ENCODE measurements at regions not wholly inside any gene's neighbourhood (a gene's known extent, or its start where the extent isn't known, plus 50 kb on each side); places are given as distances from the start of the nearest gene placed in this dataset.

DNA sequence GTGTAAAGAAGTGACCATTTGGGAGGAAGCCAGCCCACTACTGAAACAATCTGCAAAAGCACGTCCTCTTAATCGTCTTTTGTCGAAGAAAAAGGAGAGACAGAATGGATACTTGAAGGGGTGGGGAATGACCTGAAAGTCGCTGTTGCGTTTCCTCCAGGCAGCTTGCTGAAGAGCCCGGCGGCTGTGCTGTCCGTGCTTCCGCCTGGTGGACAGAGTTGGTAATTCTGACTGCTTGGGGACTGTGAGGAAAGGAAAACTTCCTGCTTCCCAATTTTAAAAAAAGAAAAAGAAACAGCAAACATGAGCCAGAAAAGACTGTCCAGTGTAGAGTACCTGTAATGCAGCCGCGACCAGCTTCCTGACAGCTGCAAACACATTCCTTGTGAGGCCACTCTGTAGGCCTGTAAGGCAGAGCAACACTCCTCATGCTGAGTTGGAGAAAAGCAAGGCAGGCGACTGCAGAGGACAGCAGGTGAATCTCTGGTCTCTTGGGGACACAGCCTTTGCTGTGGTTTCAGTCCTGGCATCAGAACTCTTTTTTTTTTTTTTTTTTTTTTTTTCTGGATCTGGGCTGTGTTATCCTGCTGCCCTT lies 251.1 kb upstream of the TBX18 start:
- Histone ChIP-seq H3K4me3 (no peak overlapping the region), H3K36me3 (no peaks in the 10 kb centered on the region), H3K27me3 (no peaks in the 10 kb centered on the region), H3K9ac (ENCODE audit: low read depth in 2 of 2, low read length in 2 of 2) (no peak overlapping the region), H3K9me3 (no peaks in the 10 kb centered on the region), H3K4me1 (no peaks in the 10 kb centered on the region), H3K27ac (no peak overlapping the region)
- peak; percentile 34 for DNase-seq
- TF ChIP-seq, protein P1, sequence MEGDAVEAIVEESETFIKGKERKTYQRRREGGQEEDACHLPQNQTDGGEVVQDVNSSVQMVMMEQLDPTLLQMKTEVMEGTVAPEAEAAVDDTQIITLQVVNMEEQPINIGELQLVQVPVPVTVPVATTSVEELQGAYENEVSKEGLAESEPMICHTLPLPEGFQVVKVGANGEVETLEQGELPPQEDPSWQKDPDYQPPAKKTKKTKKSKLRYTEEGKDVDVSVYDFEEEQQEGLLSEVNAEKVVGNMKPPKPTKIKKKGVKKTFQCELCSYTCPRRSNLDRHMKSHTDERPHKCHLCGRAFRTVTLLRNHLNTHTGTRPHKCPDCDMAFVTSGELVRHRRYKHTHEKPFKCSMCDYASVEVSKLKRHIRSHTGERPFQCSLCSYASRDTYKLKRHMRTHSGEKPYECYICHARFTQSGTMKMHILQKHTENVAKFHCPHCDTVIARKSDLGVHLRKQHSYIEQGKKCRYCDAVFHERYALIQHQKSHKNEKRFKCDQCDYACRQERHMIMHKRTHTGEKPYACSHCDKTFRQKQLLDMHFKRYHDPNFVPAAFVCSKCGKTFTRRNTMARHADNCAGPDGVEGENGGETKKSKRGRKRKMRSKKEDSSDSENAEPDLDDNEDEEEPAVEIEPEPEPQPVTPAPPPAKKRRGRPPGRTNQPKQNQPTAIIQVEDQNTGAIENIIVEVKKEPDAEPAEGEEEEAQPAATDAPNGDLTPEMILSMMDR (IDR thresholded peaks at IDR 0.05) = peak; percentile 33
- intact Hi-C loops (cut with DNase I) = no loop called here

DNA sequence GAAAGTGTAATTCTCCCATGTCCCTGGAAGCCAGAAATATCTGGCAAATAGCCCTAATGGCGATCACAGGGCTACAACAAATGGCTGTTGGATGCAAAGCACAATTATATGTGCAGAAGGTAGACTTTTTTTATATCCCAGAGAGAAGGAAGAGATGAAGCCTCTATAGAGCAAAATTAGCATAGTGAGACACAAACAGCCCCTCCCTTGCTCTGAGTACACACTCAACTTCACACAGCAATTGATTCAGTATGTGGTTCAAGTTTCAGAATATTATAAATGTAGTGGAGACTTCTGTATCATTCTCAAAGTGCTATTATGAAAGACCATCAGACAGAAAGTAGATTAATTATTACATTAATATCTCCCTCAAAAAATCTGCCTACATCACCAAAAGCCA lies 246.5 kb upstream of the TBX18 start:
- Histone ChIP-seq H3K9ac (ENCODE audit: low read depth in 2 of 2, low read length in 2 of 2) (no peak overlapping the region), H3K4me3 (no peak overlapping the region), H3K27me3 (no peaks in the 10 kb centered on the region), H3K9me3 (no peaks in the 10 kb centered on the region), H3K4me1 (no peaks in the 10 kb centered on the region), H3K27ac (no peak overlapping the region), H3K36me3 (no peaks in the 10 kb centered on the region)
- intact Hi-C loops (cut with DNase I) = no loop called here
- TF ChIP-seq, protein P1 (IDR thresholded peaks at IDR 0.05) = no peak
- no peak for DNase-seq

DNA sequence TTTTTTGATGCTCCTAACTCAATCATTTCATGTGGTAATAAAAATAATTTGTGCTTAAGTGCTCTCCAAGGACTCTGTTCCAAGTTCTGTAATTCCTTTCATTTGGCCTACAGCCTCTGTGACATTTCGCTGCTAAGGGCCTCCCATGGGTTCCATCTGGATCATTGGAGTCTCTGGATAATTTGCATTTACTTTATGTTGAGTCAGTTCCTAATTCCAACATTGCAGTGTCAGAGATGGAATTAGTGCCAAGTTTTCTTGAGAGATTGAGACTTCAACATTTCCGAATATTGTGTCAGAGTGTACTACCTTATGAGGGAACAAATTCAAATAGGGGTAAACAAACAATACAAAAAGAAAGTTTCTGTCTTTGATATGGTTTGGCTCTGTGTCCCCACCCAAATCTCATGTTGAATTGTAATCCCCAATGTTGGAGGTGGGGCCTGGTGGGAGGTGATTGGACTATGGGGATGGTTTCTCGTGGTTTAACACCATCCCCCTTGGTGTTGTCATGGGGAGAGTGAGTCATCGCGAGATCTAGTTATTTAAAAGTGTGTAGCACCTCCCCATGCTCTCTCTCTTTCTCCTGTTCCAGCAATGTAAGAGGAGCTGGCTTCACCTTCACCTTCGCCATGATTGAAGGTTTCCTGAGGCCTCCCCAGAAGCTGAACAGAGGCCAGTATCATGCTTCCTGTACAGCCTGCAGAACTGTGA lies 244.1 kb upstream of the TBX18 start:
- intact Hi-C loops (cut with DNase I) = no loop called here
- no peaks in the 10 kb centered on the region for H3K27me3 ChIP-seq
- H3K4me1 ChIP-seq = no peaks in the 10 kb centered on the region
- no peak overlapping the region for H3K9ac ChIP-seq (ENCODE audit: low read depth in 2 of 2, low read length in 2 of 2)
- H3K36me3 ChIP-seq = no peaks in the 10 kb centered on the region
- H3K4me3 ChIP-seq = no peak overlapping the region
- TF ChIP-seq, protein P1 (IDR thresholded peaks at IDR 0.05) = no peak
- no peak for DNase-seq
- H3K27ac ChIP-seq = no peak overlapping the region
- no peaks in the 10 kb centered on the region for H3K9me3 ChIP-seq

DNA sequence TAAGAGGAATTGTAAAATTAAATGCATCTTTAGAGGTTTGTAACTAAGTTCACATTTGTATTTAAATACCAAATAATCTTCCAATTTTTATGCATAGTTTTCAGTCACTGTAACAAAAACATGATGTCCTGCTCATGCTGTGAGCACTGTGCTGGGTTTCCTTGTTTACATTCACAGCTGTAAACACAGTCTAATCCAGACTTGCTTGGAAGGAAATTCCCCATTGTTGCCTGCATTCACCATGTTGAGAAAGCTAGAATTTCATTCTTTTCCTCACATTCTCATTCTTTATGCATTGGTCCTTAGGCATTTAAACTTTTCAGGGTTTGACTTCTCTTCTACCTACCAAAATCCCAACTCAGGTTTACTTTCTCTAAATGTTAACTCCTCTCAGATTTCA lies 242.0 kb upstream of the TBX18 start:
- Histone ChIP-seq H3K27ac (no peak overlapping the region), H3K9ac (ENCODE audit: low read depth in 2 of 2, low read length in 2 of 2) (no peak overlapping the region), H3K9me3 (no peaks in the 10 kb centered on the region), H3K4me3 (no peak overlapping the region), H3K27me3 (no peaks in the 10 kb centered on the region), H3K36me3 (no peaks in the 10 kb centered on the region), H3K4me1 (no peaks in the 10 kb centered on the region)
- TF ChIP-seq, protein P1 (IDR thresholded peaks at IDR 0.05) = no peak
- DNase-seq = no peak
- intact Hi-C loops (cut with DNase I) = no loop called here

DNA sequence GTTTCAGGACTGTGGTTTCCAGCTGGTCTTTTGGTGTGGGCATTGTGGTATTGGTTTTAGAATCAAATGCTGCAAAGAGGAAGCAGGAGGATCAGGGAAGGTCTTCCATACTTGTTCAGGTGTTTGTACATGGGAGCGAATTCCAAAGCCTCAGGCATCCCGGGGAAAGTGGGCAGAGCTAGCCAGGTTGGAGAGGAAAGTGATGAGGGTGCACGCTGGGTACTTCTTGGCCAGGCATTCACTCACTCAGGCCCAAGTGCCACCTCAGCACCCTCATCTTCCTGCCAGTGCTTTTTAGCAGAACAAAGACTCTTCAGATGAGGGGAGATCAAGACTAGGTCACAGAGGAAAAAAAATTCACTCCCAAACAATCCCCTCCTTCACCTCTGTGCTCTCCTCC lies 241.1 kb upstream of the TBX18 start:
- intact Hi-C loops (cut with DNase I) = no loop called here
- Histone ChIP-seq H3K9ac (ENCODE audit: low read depth in 2 of 2, low read length in 2 of 2) (no peak overlapping the region), H3K9me3 (no peaks in the 10 kb centered on the region), H3K4me1 (no peaks in the 10 kb centered on the region), H3K27ac (no peak overlapping the region), H3K36me3 (no peaks in the 10 kb centered on the region), H3K4me3 (no peak overlapping the region), H3K27me3 (no peaks in the 10 kb centered on the region)
- no peak for DNase-seq
- TF ChIP-seq, protein P1 (IDR thresholded peaks at IDR 0.05) = no peak

Measured in colonic mucosa (tissue), 4 donors.